GM10248 (cell line): ENCODE measurements at regions not wholly inside any gene's neighbourhood (a gene's known extent, or its start where the extent isn't known, plus 50 kb on each side); places are given as distances from the start of the nearest gene placed in this dataset.

Experiments
- CTCF ChIA-PET: fragments of 300-600 bp; sonication (Branson Sonifier 250); formaldehyde crosslinking; extraction: SDS; loops from one replicate; lab custom pipeline; 2021; ENCODE audit warnings: antibody characterized with exemption; lab: Yijun Ruan, JAX
- POLR2A ChIA-PET: fragments of 350-650 bp; sonication (Branson Sonifier 250); formaldehyde crosslinking; extraction: SDS; loops from one replicate; lab custom pipeline; 2020; ENCODE audit warnings: antibody characterized with exemption; lab: Yijun Ruan, JAX
- DNase-seq: peaks from one replicate; pipeline ENCODE4 v3.0.0; 2012; ENCODE audit errors: extremely low spot score
- CTCF ChIP-seq: IDR thresholded peaks from 2 replicates; pipeline ENCODE4 v1.5.1; 2012; ENCODE audit warnings: mild to moderate bottlenecking, low read depth; ENCODE audit errors: extremely low read depth, missing control alignments, control extremely low read depth

DNA sequence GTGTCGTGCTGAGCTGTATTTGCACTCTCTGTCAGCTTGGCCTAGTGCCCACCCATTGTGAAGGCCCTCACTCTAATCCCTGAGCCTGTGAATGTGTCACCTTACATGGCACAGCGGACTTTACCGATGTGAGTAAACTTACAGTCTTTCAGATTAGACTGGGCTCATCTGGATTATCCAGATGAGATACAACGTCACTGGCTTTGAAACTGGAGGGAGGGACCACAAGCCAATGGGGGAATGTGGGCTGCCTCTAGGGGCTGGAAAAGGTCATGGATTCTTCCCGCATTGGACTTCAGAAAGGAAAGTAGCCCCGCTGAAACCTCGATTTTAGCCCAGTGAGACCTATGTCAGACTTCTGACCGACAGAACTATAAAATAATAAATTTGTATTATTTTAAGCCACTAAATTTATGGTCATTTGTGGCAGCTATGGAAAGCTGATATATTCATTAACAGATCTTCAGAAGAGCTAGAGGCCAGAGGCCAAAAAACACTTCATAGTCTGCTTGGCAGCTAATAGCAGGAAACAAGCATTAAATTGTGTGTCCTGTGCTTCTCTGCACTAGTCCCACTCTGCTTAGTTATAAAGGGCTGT is 139.0 kb upstream of the GAS1 start:
- ChIA-PET POLR2A (no interaction called here), CTCF (no interaction called here)
- no peak for TF ChIP-seq CTCF
- no peak for DNase-seq

- no peak for DNase-seq
- TF ChIP-seq CTCF: no peak
- ChIA-PET POLR2A (no interaction called here), CTCF (no interaction called here)
These were observed 139.9 kb upstream of the GAS1 start for GRCh38 chr9:87087197-87087596.

DNA sequence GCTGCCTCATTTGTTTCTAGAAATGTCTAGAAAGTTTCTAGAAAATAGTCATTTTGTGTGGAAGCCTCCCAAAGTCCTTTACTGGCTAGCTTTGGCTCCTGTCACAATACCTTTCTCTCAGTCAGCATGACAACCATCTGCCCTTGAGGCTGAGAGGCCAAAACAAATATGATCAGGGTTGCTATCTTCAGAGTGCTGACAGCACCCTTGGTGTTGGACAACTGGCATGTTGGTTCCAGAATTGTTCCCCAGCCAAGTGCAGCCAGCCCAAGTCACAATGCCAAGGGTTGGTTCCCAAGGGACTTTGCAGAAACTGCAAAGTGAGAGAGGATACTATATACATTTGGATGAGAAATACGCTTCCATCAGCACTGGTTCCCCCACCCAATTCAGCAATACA is 140.9 kb upstream of the GAS1 start:
- ChIA-PET CTCF (interaction anchor here (1.4 kb wide), 1 partner anchor 8 kb away, joined by 4 read pairs; no protein-coding TSS in a partner anchor), POLR2A (no interaction called here)
- DNase-seq: no peak
- TF ChIP-seq CTCF: no peak

DNA sequence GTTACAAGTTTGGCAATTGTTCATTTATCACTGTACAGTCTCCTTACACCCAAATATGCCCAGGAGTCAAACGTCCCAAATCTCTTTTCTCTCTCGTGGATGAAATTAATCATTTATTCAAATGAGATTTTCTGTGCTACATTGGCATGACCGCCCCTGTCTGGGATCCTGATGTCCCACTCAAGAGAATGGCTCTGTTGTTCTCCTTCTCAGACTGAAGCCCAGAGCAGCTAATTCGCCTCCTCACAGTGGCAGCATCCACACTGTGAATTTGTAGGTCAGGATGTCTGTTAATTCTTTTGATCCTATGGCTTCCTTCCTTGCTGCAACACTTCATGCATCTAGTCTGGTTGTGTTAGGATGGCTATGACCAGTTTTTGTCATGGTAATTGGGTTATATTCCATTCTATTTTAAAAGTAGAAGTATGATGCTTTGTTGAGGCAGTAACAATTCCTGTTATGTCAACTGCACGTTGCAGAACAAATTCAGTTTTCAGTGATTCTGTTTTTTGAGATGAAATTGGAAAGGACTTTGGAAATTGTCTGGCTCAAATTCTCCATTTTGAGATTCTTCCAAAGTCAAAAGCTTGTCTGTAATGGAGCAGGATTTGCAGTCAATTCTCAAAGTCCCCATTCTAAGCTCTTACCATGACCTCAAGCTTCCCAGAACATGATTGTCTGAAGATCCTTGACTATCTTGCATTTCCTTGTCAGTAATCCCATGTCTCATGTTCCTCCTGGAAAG is 141.5 kb upstream of the GAS1 start:
- POLR2A ChIA-PET: no interaction called here
- no peak for TF ChIP-seq CTCF
- DNase-seq: no peak
- CTCF ChIA-PET: interaction anchor here (1.4 kb wide), 1 partner anchor 9 kb away, joined by 4 read pairs; no protein-coding TSS in a partner anchor

GRCh38 chr9:87089506-87089905 is 142.2 kb upstream of the GAS1 start:
- DNase-seq: no peak
- TF ChIP-seq CTCF: no peak
- ChIA-PET POLR2A (no interaction called here), CTCF (interaction anchor here (1.4 kb wide), 1 partner anchor 10 kb away, joined by 4 read pairs; no protein-coding TSS in a partner anchor)

GRCh38 chr9:87089929-87090328 is 142.6 kb upstream of the GAS1 start:
- CTCF ChIA-PET: no interaction called here

More at GRCh38 chr9:87089929-87090328, 142.6 kb upstream of the GAS1 start:
- no peak for DNase-seq
- TF ChIP-seq CTCF: no peak
- POLR2A ChIA-PET: no interaction called here
